ENCODE measurements at regions not wholly inside any gene's neighbourhood (a gene's known extent, or its start where the extent isn't known, plus 50 kb on each side); places are given as distances from the start of the nearest gene placed in this dataset.

DNA sequence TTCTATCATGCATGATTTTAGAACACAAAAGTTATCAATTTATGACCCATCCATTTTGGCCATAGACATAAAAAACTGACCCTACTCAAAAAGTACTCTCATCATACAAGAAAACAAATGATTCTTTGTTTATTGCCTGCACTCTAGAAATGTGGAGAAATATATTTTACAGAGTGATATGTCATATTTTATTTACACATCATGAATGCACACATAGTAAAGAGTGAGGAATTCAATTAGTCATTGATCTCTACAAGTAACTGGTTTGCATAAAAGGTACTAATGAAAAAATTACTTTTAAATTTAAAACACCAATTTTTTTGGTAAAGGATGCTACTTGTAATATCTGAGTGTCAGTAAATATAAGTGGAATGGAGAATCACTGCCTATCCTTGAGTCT is 242.5 kb upstream of the FAT4 start:
- Histone ChIP-seq H3K36me3 (ENCODE audit: control insufficient read depth in 4 of 4, insufficient read depth in 4 of 4, low read length in 4 of 4) (no peaks in the 10 kb centered on the region), H3K9ac (ENCODE audit: insufficient read depth in 1 of 2, low read length in 2 of 2) (no peak overlapping the region), H3K9me3 (ENCODE audit: control insufficient read depth in 4 of 4, insufficient read depth in 3 of 4, low read length in 3 of 4) (no peaks in the 10 kb centered on the region), H3K4me3 (no peak overlapping the region), H3K27me3 (ENCODE audit: control insufficient read depth in 3 of 3, insufficient read depth in 3 of 3, low read length in 2 of 3) (no peaks in the 10 kb centered on the region), H3K27ac (ENCODE audit: low read depth in 1 of 2, low read length in 1 of 2) (no peak overlapping the region), H3K4me1 (ENCODE audit: control insufficient read depth in 5 of 5, insufficient read depth in 5 of 5, low read length in 5 of 5) (no peaks in the 10 kb centered on the region)
- no peak for DNase-seq
- TF ChIP-seq, protein P1, sequence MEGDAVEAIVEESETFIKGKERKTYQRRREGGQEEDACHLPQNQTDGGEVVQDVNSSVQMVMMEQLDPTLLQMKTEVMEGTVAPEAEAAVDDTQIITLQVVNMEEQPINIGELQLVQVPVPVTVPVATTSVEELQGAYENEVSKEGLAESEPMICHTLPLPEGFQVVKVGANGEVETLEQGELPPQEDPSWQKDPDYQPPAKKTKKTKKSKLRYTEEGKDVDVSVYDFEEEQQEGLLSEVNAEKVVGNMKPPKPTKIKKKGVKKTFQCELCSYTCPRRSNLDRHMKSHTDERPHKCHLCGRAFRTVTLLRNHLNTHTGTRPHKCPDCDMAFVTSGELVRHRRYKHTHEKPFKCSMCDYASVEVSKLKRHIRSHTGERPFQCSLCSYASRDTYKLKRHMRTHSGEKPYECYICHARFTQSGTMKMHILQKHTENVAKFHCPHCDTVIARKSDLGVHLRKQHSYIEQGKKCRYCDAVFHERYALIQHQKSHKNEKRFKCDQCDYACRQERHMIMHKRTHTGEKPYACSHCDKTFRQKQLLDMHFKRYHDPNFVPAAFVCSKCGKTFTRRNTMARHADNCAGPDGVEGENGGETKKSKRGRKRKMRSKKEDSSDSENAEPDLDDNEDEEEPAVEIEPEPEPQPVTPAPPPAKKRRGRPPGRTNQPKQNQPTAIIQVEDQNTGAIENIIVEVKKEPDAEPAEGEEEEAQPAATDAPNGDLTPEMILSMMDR (IDR thresholded peaks at IDR 0.05; ENCODE audit: control extremely low read depth, extremely low read depth): no peak
- ATAC-seq (ENCODE audit: insufficient read depth, low FRiP score): no peak

DNA sequence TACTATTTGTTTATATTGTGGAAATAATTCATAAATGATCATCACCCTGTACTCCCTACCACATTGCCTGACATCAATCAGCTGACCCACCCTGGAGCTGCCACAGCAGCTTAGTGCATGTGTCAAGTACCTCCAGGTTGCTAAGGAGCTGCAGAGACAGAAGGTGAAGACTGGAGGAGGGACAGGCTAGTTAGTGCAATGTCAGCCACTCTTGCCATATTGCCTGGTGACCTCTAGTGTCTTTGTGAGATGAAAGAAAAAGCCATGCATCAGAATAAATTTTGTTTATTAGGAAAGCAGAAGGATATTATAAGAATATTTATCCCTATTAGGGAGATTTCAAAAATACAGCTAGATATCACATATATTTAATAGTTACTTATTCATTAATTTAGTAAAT is 243.9 kb upstream of the FAT4 start:
- Histone ChIP-seq H3K4me3 (no peak overlapping the region), H3K36me3 (ENCODE audit: control insufficient read depth in 4 of 4, insufficient read depth in 4 of 4, low read length in 4 of 4) (no peaks in the 10 kb centered on the region), H3K27me3 (ENCODE audit: control insufficient read depth in 3 of 3, insufficient read depth in 3 of 3, low read length in 2 of 3) (no peaks in the 10 kb centered on the region), H3K27ac (ENCODE audit: low read depth in 1 of 2, low read length in 1 of 2) (no peak overlapping the region), H3K9me3 (ENCODE audit: control insufficient read depth in 4 of 4, insufficient read depth in 3 of 4, low read length in 3 of 4) (no peaks in the 10 kb centered on the region), H3K9ac (ENCODE audit: insufficient read depth in 1 of 2, low read length in 2 of 2) (no peak overlapping the region), H3K4me1 (ENCODE audit: control insufficient read depth in 5 of 5, insufficient read depth in 5 of 5, low read length in 5 of 5) (no peaks in the 10 kb centered on the region)
- TF ChIP-seq, protein P1 (IDR thresholded peaks at IDR 0.05; ENCODE audit: control extremely low read depth, extremely low read depth): no peak
- DNase-seq (no peak), ATAC-seq (ENCODE audit: insufficient read depth, low FRiP score) (no peak)

DNA sequence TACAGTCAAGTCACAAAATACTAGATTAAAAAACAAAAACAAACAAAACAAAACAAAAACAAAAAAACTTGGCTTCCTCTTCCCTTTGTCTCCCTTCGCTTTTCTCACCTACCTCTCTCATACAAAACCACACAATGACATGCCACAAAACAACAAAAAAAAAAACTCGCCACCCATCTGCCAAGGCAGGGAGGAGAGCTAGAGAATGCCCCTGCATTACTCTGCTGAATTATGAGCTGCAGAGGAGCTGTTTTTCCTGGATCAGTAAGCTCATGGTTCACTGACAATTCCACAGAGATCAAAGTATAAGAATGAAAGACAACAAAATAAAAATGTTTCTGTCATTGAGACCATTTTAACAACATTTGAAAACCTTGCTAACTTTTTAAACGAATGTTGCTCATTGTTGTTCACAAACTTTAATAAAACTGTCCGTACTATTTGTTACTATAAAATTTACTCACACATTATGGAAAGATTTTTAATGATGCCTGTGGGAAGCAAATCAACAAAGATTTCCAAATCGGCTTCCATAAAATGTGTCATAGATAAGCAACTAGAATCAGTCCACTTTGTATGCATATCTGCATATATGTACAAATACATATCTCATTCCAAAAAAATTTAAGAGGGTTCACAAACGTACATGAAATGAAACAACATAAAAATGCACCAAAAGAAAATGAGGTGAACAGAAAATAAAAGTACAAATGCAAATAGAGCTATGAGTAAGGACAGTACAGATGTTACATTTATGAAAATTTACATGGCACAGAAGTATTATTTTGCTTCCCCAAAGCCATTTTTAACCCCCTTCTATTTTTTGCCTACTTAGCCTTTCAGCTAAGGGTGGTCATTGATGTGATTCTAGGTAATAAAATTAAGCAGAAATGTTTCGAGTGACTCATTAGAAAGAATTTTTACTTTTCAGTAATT is 252.4 kb upstream of the FAT4 start:
- DNase-seq: peak in 2 of 3 donors; percentile 45 to 53
- no peak for ATAC-seq (ENCODE audit: insufficient read depth, low FRiP score)
- 83% methylated on average over 7 of the region's 7 CpGs for WGBS, 2 donors

More for the DNA sequence above, 252.4 kb upstream of the FAT4 start:
- no peaks in the 10 kb centered on the region for H3K27me3 ChIP-seq (ENCODE audit: control insufficient read depth in 3 of 3, insufficient read depth in 3 of 3, low read length in 2 of 3)
- H3K27ac ChIP-seq (ENCODE audit: low read depth in 1 of 2, low read length in 1 of 2): no peak overlapping the region
- H3K4me3 ChIP-seq: no peak overlapping the region
- no peaks in the 10 kb centered on the region for H3K36me3 ChIP-seq (ENCODE audit: control insufficient read depth in 4 of 4, insufficient read depth in 4 of 4, low read length in 4 of 4)
- no peaks in the 10 kb centered on the region for H3K9me3 ChIP-seq (ENCODE audit: control insufficient read depth in 4 of 4, insufficient read depth in 3 of 4, low read length in 3 of 4)
- peaks cover 0 to 10% (median 0%) of the 10 kb centered on the region in 5 donors for H3K4me1 ChIP-seq (ENCODE audit: control insufficient read depth in 5 of 5, insufficient read depth in 5 of 5, low read length in 5 of 5)
- H3K9ac ChIP-seq (ENCODE audit: insufficient read depth in 1 of 2, low read length in 2 of 2): no peak overlapping the region
- TF ChIP-seq, protein P1 (IDR thresholded peaks at IDR 0.05; ENCODE audit: control extremely low read depth, extremely low read depth): no peak

All from lung (tissue), 11 donors.